IMR-90 (cell line): ENCODE measurements at regions not wholly inside any gene's neighbourhood (a gene's known extent, or its start where the extent isn't known, plus 50 kb on each side); places are given as distances from the start of the nearest gene placed in this dataset.

Experiments used
- ATAC-seq: fragments of 200-7000 bp; cut with Tn5 transposase; 2 replicates; pipeline ENCODE4 v1.9.1; 2020; ENCODE audit warnings: low read depth, mild to moderate bottlenecking, moderate library complexity
- BruUV-seq: library from RNA; stranded (reverse); fragments of 400-500 nt; replicated peaks from 2 replicates; lab custom pipeline; 2021; lab: Mats Ljungman, UMichigan
- CTCF ChIA-PET: fragments of 300-600 bp; formaldehyde crosslinking; extraction: SDS; loops from one replicate; lab custom pipeline; 2021; ENCODE audit warnings: antibody characterized with exemption; lab: Yijun Ruan, JAX
- POLR2A ChIA-PET: fragments of 300-600 bp; sonication (Branson Sonifier 250); formaldehyde crosslinking; loops from one replicate; lab custom pipeline; 2022; ENCODE audit warnings: antibody characterized with exemption; ENCODE audit not compliant: unreplicated experiment; lab: Charles Lee
- DNase-seq: peaks from one replicate; pipeline ENCODE4 v3.0.0; 2013
- H2AFZ ChIP-seq: replicated peaks from 2 replicates; pipeline ENCODE3; 2013; ENCODE audit warnings: low read length, mild to moderate bottlenecking; ENCODE audit not compliant: poor library complexity
- H2AK5ac ChIP-seq: 2 replicates; pipeline ENCODE4 v1.6.1; 2013; ENCODE audit warnings: low read depth, low read length, inconsistent platforms
- H2AK9ac ChIP-seq: replicated peaks from 2 replicates; pipeline ENCODE3; 2013; ENCODE audit warnings: mild to moderate bottlenecking, low read depth, low read length, moderate library complexity; ENCODE audit not compliant: poor library complexity
- H2BK120ac ChIP-seq: 2 replicates; pipeline ENCODE4 v1.6.1; 2013; ENCODE audit warnings: low read depth, low read length, inconsistent platforms
- H2BK15ac ChIP-seq: 3 replicates; pipeline ENCODE4 v1.6.1; 2013; ENCODE audit warnings: low read depth, low read length, inconsistent platforms
- H2BK20ac ChIP-seq: 2 replicates; pipeline ENCODE4 v1.6.1; 2013; ENCODE audit warnings: low read depth, mild to moderate bottlenecking, inconsistent platforms, low read length, moderate library complexity
- H2BK5ac ChIP-seq: 2 replicates; pipeline ENCODE4 v1.6.1; 2013; ENCODE audit warnings: mild to moderate bottlenecking, low read depth, low read length, inconsistent platforms; ENCODE audit not compliant: poor library complexity, severe bottlenecking
- H3K14ac ChIP-seq: replicated peaks from 2 replicates; pipeline ENCODE4 v1.6.1; 2013; ENCODE audit warnings: low read depth, low read length, inconsistent platforms
- H3K18ac ChIP-seq: 2 replicates; pipeline ENCODE4 v1.6.1; 2013; ENCODE audit warnings: low read depth, low read length, control low read depth
- H3K23ac ChIP-seq: 2 replicates; pipeline ENCODE4 v1.6.1; 2013; ENCODE audit warnings: low read depth, low read length, inconsistent platforms
- H3K27ac ChIP-seq: 2 replicates; pipeline ENCODE4 v1.5.1; 2013; ENCODE audit warnings: mild to moderate bottlenecking, control low read depth, low read length; ENCODE audit not compliant: insufficient read depth
- H3K27me3 ChIP-seq: 2 replicates; pipeline ENCODE4 v1.6.1; 2013; ENCODE audit warnings: low read length; ENCODE audit not compliant: control insufficient read depth, insufficient read depth
- H3K36me3 ChIP-seq: 2 replicates; pipeline ENCODE4 v1.6.1; 2013; ENCODE audit warnings: low read length, mixed read lengths; ENCODE audit not compliant: control insufficient read depth, insufficient read depth
- H3K4ac ChIP-seq: 2 replicates; pipeline ENCODE4 v1.6.1; 2013; ENCODE audit warnings: low read depth, low read length, inconsistent platforms
- H3K4me1 ChIP-seq: 2 replicates; pipeline ENCODE4 v1.6.1; 2013; ENCODE audit warnings: low read length, mixed read lengths; ENCODE audit not compliant: control insufficient read depth, insufficient read depth
- H3K4me2 ChIP-seq: 2 replicates; pipeline ENCODE4 v1.6.1; 2013; ENCODE audit warnings: low read depth, mild to moderate bottlenecking, control low read depth, low read length, moderate library complexity
- H3K4me3 ChIP-seq: 2 replicates; pipeline ENCODE4 v1.5.1; 2013; ENCODE audit warnings: low read depth, mild to moderate bottlenecking, control low read depth, low read length, moderate library complexity; ENCODE audit not compliant: insufficient read depth
- H3K56ac ChIP-seq: 2 replicates; pipeline ENCODE4 v1.6.1; 2013; ENCODE audit warnings: low read length, inconsistent platforms; ENCODE audit not compliant: insufficient read depth; ENCODE audit errors: extremely low read depth
- H3K79me1 ChIP-seq, 2 experiments: 2 replicates each; pipeline ENCODE4 v1.6.1; 2013; ENCODE audit warnings: low read length in 2 of 2, inconsistent platforms in 1 of 2, low read depth in 1 of 2
- H3K9ac ChIP-seq: 2 replicates; pipeline ENCODE4 v1.6.1; 2013; ENCODE audit warnings: low read depth, low read length, control low read depth
- H3K9me1 ChIP-seq: 2 replicates; pipeline ENCODE4 v1.6.1; 2013; ENCODE audit warnings: low read length, inconsistent platforms; ENCODE audit not compliant: insufficient read depth
- H3K9me3 ChIP-seq: 2 replicates; pipeline ENCODE4 v1.6.1; 2013; ENCODE audit warnings: low read length; ENCODE audit not compliant: control insufficient read depth, insufficient read depth
- H4K20me1 ChIP-seq: 2 replicates; pipeline ENCODE4 v1.6.1; 2013; ENCODE audit warnings: low read length, inconsistent platforms; ENCODE audit not compliant: insufficient read depth
- H4K5ac ChIP-seq: 2 replicates; pipeline ENCODE4 v1.6.1; 2013; ENCODE audit warnings: mild to moderate bottlenecking, low read depth, low read length, control low read depth
- H4K8ac ChIP-seq, 2 experiments: 2 replicates each; pipeline ENCODE4 v1.6.1; 2013; ENCODE audit warnings: low read depth in 2 of 2, low read length in 2 of 2, control low read depth in 1 of 2, inconsistent platforms in 1 of 2
- H4K91ac ChIP-seq: 2 replicates; pipeline ENCODE4 v1.6.1; 2013; ENCODE audit warnings: low read depth, low read length, inconsistent platforms; ENCODE audit not compliant: insufficient read depth
- CEBPB ChIP-seq: IDR thresholded peaks from 2 replicates; pipeline ENCODE4 v1.6.1; 2012; ENCODE audit warnings: low read depth, low read length, improper control_type of control experiment
- ELK1 ChIP-seq: fragments of 150-350 bp; IDR thresholded peaks from 2 replicates; pipeline ENCODE4 v1.6.1; 2016; ENCODE audit warnings: low read depth, mild to moderate bottlenecking, low read length, moderate library complexity, borderline replicate concordance
- MAZ ChIP-seq: IDR thresholded peaks from 2 replicates; pipeline ENCODE4 v1.6.1; 2012; ENCODE audit warnings: low read depth, mild to moderate bottlenecking, low read length, improper control_type of control experiment, moderate library complexity, borderline replicate concordance
- NFE2L2 ChIP-seq: fragments of 150-350 bp; IDR thresholded peaks from 2 replicates; pipeline ENCODE4 v1.6.1; 2016; ENCODE audit warnings: low read depth, mild to moderate bottlenecking, low read length
- POLR2A ChIP-seq: IDR thresholded peaks from 2 replicates; pipeline ENCODE4 v1.6.1; 2012; ENCODE audit warnings: mild to moderate bottlenecking, low read depth, low read length
- RAD21 ChIP-seq: IDR thresholded peaks from 2 replicates; pipeline ENCODE4 v1.6.1; 2012; ENCODE audit warnings: low read length, improper control_type of control experiment
- RCOR1 ChIP-seq: IDR thresholded peaks from 2 replicates; pipeline ENCODE4 v1.6.1; 2012; ENCODE audit warnings: mild to moderate bottlenecking, low read length, improper control_type of control experiment; ENCODE audit not compliant: insufficient replicate concordance
- SMC3 ChIP-seq: fragments of 150-350 bp; IDR thresholded peaks from 2 replicates; pipeline ENCODE4 v1.6.1; 2016; ENCODE audit warnings: low read depth, mild to moderate bottlenecking, antibody characterized with exemption, low read length, moderate library complexity
- WGBS, 2 experiments: methylation state at CpG; one replicate each; pipeline versions ENCODE4 v1.1.5 to v1.1.7; 2013; ENCODE audit warnings: missing lambda C conversion rate in 2 of 2; ENCODE audit not compliant: insufficient read length in 1 of 2; ENCODE audit errors: extremely low coverage in 2 of 2; 5-methylcytosine and 5-hydroxymethylcytosine counted together
- dilution Hi-C: fragments of 300-500 bp; cut with HindIII; formaldehyde crosslinking; loops from one replicate; pipeline ENCODE4 v1.14.3; 2018; ENCODE audit warnings: low sequenced_read_pairs; ENCODE audit not compliant: unreplicated experiment
- in situ Hi-C: fragments of 300-500 bp; cut with MboI; formaldehyde crosslinking; loops from 3 replicates; pipeline ENCODE4 v1.14.3; 2019; ENCODE audit warnings: low sequenced_read_pairs, inconsistent platforms, mixed read lengths
- intact Hi-C: fragments of 100-400 bp; cut with micrococcal nuclease; formaldehyde crosslinking; loops from 2 replicates; pipeline ENCODE4 v1.10.0; 2022

DNA sequence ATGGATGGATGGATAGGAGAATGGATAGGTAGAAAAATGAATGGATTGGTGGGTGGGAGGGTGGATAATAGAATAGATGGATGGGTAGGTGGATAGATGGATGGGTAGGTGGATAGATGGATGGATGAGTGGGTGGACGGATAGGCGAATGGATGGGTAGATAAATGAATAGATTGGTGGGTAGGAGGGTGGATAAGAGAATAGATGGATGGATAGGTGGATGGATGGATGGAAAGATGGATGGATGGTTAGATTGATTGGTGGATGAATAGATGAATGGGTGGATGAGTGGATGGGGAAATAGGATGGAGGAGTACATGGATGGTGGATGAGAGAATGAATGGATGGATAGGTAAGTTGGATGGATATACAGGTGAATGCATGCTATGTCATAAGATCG, 110.5 kb downstream of the CEBPB start:
- no TSS peak for BruUV-seq

More for the DNA sequence above, 110.5 kb downstream of the CEBPB start:
- dilution Hi-C loops (no loop called here), intact Hi-C loops (no loop called here), in situ Hi-C loops (no loop called here)
- Histone ChIP-seq H3K14ac (no peak overlapping the region), H4K5ac (no peak overlapping the region), H2AK9ac (no peak overlapping the region), H3K9ac (no peak overlapping the region), H3K18ac (no peak overlapping the region), H3K4me2 (no peak overlapping the region), H2BK20ac (no peak overlapping the region), H3K56ac (no peak overlapping the region), H2BK120ac (0 out of 2 replicates have a peak overlapping the region, but pooled peaks have one; percentile 19), H2BK5ac (no peak overlapping the region), H4K8ac (no peak overlapping the region), H3K23ac (no peak overlapping the region), H4K91ac (no peak overlapping the region), H3K36me3 (no peaks in the 10 kb centered on the region), H3K4me3 (no peak overlapping the region), H2BK15ac (no peak overlapping the region), H3K4ac (no peak overlapping the region), H4K20me1 (no peaks in the 10 kb centered on the region), H2AFZ (no peak overlapping the region), H3K27ac (no peak overlapping the region), H3K9me1 (peaks cover 12% of the 10 kb centered on the region), H3K9me3 (no peaks in the 10 kb centered on the region), H3K27me3 (no peaks in the 10 kb centered on the region), H3K4me1 (peaks cover 34% of the 10 kb centered on the region), H2AK5ac (0 out of 2 replicates have a peak overlapping the region, but pooled peaks have one; percentile 16), H3K79me1 (peaks cover 0 to 21% of the 10 kb centered on the region in 2 experiments; a peak in 2 of 4 replicates)
- ChIA-PET CTCF (no interaction called here), POLR2A (no interaction called here)
- ATAC-seq (no peak), DNase-seq (no peak)
- WGBS, 2 experiments, result 87% methylated on average over 3 of the region's 3 CpGs; no CpG with 5 or more reads in 1 of the 2 experiments
- no peak for TF ChIP-seq ELK1
- TF ChIP-seq RAD21, result no peak
- no peak for TF ChIP-seq RCOR1
- TF ChIP-seq MAZ, result no peak
- TF ChIP-seq SMC3, result no peak
- no peak for TF ChIP-seq NFE2L2
- no peak for TF ChIP-seq POLR2A
- no peak for TF ChIP-seq CEBPB
